AG09319 (cell line): ENCODE measurements at regions not wholly inside any gene's neighbourhood (a gene's known extent, or its start where the extent isn't known, plus 50 kb on each side); places are given as distances from the start of the nearest gene placed in this dataset.

ENCODE experiments used
- DNase-seq: peaks from one replicate; pipeline ENCODE4 v3.0.0-alpha.2; 2010; ENCODE audit warnings: low read depth; ENCODE audit errors: extremely low read depth
- TF ChIP-seq, protein P1 (sequence below): IDR thresholded peaks from 2 replicates; pipeline ENCODE4 v1.5.1; 2011; ENCODE audit warnings: low read depth, mild to moderate bottlenecking, inconsistent platforms, low read length, moderate library complexity

DNA sequence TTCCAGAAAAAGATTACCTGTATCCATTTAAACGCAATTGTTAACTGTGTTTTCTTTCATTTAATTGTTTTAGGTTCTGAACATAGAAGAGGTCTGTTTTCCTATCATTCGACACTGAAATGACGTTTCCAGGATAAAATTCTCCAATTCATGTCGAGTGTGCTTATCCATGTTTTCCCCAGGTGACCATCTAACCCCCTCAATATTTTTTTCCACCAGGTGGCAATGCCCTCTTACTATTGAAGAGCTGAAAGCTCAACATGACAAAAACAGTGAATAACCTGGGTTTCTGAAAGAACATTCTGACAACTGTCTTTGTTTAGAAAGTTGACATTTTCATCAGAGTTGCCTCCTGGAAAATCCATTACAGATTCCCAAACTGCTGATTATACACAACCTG is 948.7 kb downstream of the KCNJ2 start:
- DNase-seq, result no peak
- TF ChIP-seq, protein P1, sequence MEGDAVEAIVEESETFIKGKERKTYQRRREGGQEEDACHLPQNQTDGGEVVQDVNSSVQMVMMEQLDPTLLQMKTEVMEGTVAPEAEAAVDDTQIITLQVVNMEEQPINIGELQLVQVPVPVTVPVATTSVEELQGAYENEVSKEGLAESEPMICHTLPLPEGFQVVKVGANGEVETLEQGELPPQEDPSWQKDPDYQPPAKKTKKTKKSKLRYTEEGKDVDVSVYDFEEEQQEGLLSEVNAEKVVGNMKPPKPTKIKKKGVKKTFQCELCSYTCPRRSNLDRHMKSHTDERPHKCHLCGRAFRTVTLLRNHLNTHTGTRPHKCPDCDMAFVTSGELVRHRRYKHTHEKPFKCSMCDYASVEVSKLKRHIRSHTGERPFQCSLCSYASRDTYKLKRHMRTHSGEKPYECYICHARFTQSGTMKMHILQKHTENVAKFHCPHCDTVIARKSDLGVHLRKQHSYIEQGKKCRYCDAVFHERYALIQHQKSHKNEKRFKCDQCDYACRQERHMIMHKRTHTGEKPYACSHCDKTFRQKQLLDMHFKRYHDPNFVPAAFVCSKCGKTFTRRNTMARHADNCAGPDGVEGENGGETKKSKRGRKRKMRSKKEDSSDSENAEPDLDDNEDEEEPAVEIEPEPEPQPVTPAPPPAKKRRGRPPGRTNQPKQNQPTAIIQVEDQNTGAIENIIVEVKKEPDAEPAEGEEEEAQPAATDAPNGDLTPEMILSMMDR, result no peak; the same call in none of the 2 replicates

DNA sequence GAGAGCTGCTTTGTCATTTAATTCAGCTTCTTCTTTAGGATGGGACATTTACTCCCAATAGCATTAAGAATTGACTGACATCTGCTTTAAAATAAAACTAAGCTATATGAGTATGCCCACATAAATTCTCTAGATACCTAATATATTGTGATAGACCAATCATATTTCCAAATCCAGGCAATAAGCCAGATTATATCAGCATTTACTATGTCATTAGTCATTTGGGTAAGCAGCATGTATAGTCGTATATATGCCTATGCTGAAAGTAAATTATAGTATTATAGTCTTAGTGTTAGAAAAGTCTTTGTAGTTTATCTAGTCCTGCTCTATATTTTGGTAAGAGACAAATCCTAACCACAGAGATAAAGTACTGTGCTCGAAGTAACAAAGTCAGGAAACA is 958.1 kb downstream of the KCNJ2 start:
- DNase-seq, result no peak
- TF ChIP-seq, protein P1, result no peak

GRCh38 chr17:71142333-71142732 is 973.0 kb downstream of the KCNJ2 start:
- TF ChIP-seq, protein P1, result no peak
- DNase-seq, result no peak

DNA sequence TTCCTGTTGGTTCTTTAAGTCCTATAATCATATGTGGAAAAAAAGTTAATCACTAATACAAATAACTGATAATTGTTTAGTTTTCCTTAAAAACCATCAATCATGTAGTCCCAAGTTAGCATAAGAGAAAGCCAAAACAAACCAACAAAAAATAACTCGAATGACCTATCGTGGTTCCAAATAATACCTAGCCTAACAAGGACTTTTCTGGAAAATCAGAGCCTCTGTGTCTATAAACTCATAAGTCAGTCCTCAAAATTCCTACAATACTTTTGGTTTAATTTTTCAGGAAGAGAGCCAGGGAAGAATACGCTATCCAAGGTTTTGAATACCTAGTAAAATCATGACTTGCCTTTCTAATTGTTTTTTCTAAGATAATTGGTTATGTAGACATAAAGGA is 975.3 kb upstream of the SOX9 start:
- no peak for DNase-seq
- TF ChIP-seq, protein P1, result no peak

DNA sequence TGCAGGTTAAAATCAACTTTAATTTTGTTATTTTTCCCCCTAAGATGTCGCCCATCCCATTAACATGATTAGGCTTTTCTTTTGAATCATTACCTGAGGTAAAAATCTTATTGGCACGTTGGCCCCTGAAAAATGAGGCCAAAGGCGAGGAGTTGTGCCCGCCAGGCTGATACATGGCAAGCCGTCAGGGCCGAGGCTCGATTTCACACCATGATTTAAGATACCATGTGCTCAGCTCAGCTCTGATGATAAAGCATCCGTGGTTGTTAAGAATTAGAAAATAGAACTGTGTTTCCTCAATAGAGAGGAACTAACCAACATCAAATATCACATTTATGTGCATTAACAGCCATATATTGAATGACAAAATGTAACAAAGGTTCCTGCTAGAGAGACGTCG is 972.9 kb upstream of the SOX9 start:
- no peak for DNase-seq
- TF ChIP-seq, protein P1, result no peak

DNA sequence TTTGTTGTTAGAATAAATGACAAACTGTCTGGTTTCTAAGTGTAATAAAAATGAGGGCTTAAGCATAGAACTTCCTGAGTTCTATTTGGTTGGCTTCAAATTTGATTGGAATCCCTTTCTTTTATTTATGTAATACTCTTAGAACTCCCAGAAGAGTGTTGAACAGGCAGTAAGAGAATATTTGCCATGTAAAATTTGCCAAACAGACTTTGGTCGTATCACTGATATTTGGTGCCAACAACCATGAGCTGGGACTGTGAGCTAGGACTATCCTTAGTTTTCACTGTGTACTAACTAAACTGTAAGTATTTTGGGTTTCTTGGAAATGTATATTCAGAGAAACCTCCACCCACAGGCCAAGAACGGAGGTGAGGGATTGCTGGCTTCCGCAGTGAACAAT is 971.2 kb upstream of the SOX9 start:
- TF ChIP-seq, protein P1, result no peak
- DNase-seq, result no peak

DNA sequence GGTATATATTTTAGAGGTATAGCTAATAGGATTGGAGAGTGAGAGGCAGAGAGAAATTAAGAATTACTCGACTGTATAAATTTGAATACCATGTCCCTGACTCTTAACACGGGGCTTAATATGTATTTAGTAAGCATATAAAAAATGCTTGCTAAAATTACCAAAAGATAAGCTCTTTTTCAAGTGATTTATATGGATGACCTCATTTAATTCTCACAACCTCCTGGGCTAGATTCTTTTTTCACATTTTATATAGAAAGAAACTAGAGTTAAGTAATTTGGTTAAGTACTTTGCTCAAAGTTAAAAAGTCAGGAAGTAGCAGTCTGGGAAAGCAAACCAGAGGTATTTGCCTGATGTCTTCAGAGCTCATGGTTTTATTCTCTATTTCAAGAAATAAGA is 963.5 kb upstream of the SOX9 start:
- TF ChIP-seq, protein P1, result no peak

More for the DNA sequence above, 963.5 kb upstream of the SOX9 start:
- DNase-seq, result no peak
